Panc1 (cell line): ENCODE measurements at regions not wholly inside any gene's neighbourhood (a gene's known extent, or its start where the extent isn't known, plus 50 kb on each side); places are given as distances from the start of the nearest gene placed in this dataset.

ENCODE experiments used
- ATAC-seq: fragments of 200-7000 bp; cut with Tn5 transposase; 2 replicates; pipeline ENCODE4 v1.9.1; 2020; ENCODE audit warnings: mild to moderate bottlenecking, moderate library complexity
- BruUV-seq: library from RNA; stranded (reverse); fragments of 400-500 nt; replicated peaks from 2 replicates; lab custom pipeline; 2021; lab: Mats Ljungman, UMichigan
- CTCF ChIA-PET: fragments of 300-600 bp; sonication (Branson Sonifier 250); formaldehyde crosslinking; loops from one replicate; lab custom pipeline; 2022; ENCODE audit warnings: antibody characterized with exemption; lab: Charles Lee
- POLR2A ChIA-PET: fragments of 300-600 bp; sonication (Branson Sonifier 250); formaldehyde crosslinking; loops from one replicate; lab custom pipeline; 2022; ENCODE audit warnings: antibody characterized with exemption; lab: Charles Lee
- DNase-seq: peaks from one replicate; pipeline ENCODE4 v3.0.0-alpha.2; 2010; ENCODE audit warnings: low read depth, low spot score
- H3K27ac ChIP-seq: 2 replicates; pipeline ENCODE4 v1.5.1; 2011; ENCODE audit warnings: mild to moderate bottlenecking, low read length, inconsistent platforms
- H3K27me3 ChIP-seq: fragments of 200-500 bp; sonication (Bioruptor generic); 2 replicates; pipeline ENCODE4 v1.6.0; 2014; ENCODE audit warnings: low read length, inconsistent platforms; ENCODE audit not compliant: control insufficient read depth, insufficient read depth
- H3K36me3 ChIP-seq: fragments of 200-500 bp; sonication (Bioruptor generic); 2 replicates; pipeline ENCODE4 v1.5.1; 2014; ENCODE audit warnings: inconsistent platforms, mild to moderate bottlenecking, low read length, moderate library complexity; ENCODE audit not compliant: control insufficient read depth, insufficient read depth
- H3K4me1 ChIP-seq: 2 replicates; pipeline ENCODE4 v1.5.1; 2011; ENCODE audit warnings: inconsistent platforms, mild to moderate bottlenecking, low read length, moderate library complexity; ENCODE audit not compliant: control insufficient read depth, insufficient read depth
- H3K4me3 ChIP-seq, 2 experiments: 2 replicates each; pipeline ENCODE4 v1.5.1; 2011 to 2012; ENCODE audit warnings: low read depth in 2 of 2, low read length in 2 of 2, mild to moderate bottlenecking in 2 of 2, inconsistent platforms in 1 of 2, moderate library complexity in 1 of 2
- H3K9me3 ChIP-seq: fragments of 200-500 bp; sonication (Bioruptor generic); 2 replicates; pipeline ENCODE4 v1.5.1; 2014; ENCODE audit warnings: low read depth, mild to moderate bottlenecking, inconsistent platforms, low read length, moderate library complexity; ENCODE audit not compliant: control insufficient read depth, insufficient read depth
- CTCF ChIP-seq: fragments of 450-650 bp; IDR thresholded peaks from 2 replicates; pipeline ENCODE4 v1.5.1; 2017; ENCODE audit warnings: mild to moderate bottlenecking
- POLR2AphosphoS5 ChIP-seq: IDR thresholded peaks from 2 replicates; pipeline ENCODE4 v1.6.1; 2012; ENCODE audit warnings: mild to moderate bottlenecking, low read depth, low read length, moderate library complexity
- REST ChIP-seq, 2 experiments: IDR thresholded peaks; 2 replicates each; pipeline ENCODE4 v1.6.1; 2011 to 2012; ENCODE audit warnings: low read depth in 2 of 2, control low read depth in 1 of 2, low read length in 1 of 2, mild to moderate bottlenecking in 1 of 2, moderate library complexity in 1 of 2; ENCODE audit not compliant: insufficient read depth in 1 of 2
- SIN3A ChIP-seq: IDR thresholded peaks from 2 replicates; pipeline ENCODE4 v1.6.1; 2012; ENCODE audit warnings: low read depth, mild to moderate bottlenecking, low read length, moderate library complexity, borderline replicate concordance; ENCODE audit not compliant: insufficient read depth
- TCF7L2 ChIP-seq: IDR thresholded peaks from 2 replicates; pipeline ENCODE4 v1.6.1; 2011; ENCODE audit warnings: mild to moderate bottlenecking, low read depth, low read length, inconsistent platforms
- in situ Hi-C: cut with HindIII; loops from 2 replicates; pipeline ENCODE4 v1.10.0; 2016; ENCODE audit warnings: low sequenced_read_pairs, low pct_unique_long_range_greater_than_20kb
- intact Hi-C: fragments of 100-400 bp; cut with micrococcal nuclease; formaldehyde crosslinking; loops from one replicate; pipeline ENCODE4 v1.10.0; 2022; ENCODE audit not compliant: unreplicated experiment

DNA sequence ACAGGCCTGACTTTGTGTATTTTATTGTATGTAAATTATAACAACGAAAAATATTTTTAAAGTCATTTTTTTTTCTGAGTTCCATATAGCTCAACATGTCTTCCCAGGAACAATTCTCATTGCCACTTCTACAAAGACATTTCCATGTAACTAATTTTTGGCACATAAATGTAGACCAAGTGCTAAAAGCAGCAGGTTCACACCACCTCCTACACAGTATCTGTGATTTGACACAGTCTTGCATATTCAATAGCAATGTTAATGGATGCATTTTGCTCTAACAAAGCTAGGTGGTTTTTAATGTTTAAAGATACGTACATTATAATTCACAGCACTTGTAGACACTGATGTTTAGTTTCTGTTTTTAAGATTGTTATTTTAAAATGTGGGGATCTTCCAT, 346.5 kb downstream of the GPAM start:
- no peaks in the 10 kb centered on the region for H3K9me3 ChIP-seq
- no peaks in the 10 kb centered on the region for H3K4me1 ChIP-seq
- H3K4me3 ChIP-seq = no peak overlapping the region
- DNase-seq (no peak), ATAC-seq (no peak)
- in situ Hi-C loops (no loop called here), intact Hi-C loops (no loop called here)
- CTCF ChIA-PET = no interaction called here
- TF ChIP-seq CTCF (no peak), POLR2AphosphoS5 (no peak), TCF7L2 (no peak)
- no peaks in the 10 kb centered on the region; the same call in 1 of the 2 replicates for H3K27me3 ChIP-seq
- H3K27ac ChIP-seq = no peak overlapping the region
- POLR2A ChIA-PET = no interaction called here
- no peaks in the 10 kb centered on the region for H3K36me3 ChIP-seq
- BruUV-seq = no TSS peak

DNA sequence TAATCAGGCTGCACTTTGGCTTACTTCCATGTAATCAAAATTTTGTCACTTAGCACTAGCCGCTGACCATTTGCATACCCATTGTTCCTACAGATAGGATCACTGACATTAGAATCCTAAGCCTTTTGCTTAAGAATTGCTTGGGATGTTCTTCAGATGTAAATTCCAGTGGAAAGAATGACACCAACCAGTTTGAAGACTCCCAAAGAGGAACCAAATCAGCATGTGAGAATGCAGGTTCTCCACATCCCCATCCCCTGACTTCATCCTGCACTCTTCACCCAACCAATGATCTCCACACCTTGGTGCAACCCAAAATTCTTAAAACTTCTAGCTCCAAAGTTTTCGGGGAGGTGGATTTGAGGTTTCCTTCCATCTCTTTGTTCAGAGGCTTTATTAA, 345.6 kb downstream of the GPAM start:
- Histone ChIP-seq H3K36me3 (no peaks in the 10 kb centered on the region), H3K4me1 (no peaks in the 10 kb centered on the region), H3K4me3 (no peak overlapping the region), H3K27ac (no peak overlapping the region), H3K27me3 (no peaks in the 10 kb centered on the region; the same call in 1 of the 2 replicates), H3K9me3 (no peaks in the 10 kb centered on the region)
- in situ Hi-C loops = no loop called here
- BruUV-seq = no TSS peak
- DNase-seq = no peak
- CTCF ChIA-PET = no interaction called here
- POLR2A ChIA-PET = no interaction called here
- intact Hi-C loops = no loop called here
- no peak for ATAC-seq
- TF ChIP-seq REST (IDR thresholded peaks at IDR 0.05; ENCODE audit: insufficient read depth in 1 of 2, low read depth in 2 of 2, low read length in 1 of 2) (no peak), TCF7L2 (no peak), SIN3A (no peak), CTCF (no peak), POLR2AphosphoS5 (no peak)

- no peak for DNase-seq
- CTCF ChIA-PET = no interaction called here
- no peak for TF ChIP-seq REST (IDR thresholded peaks at IDR 0.05; ENCODE audit: insufficient read depth in 1 of 2, low read depth in 2 of 2, low read length in 1 of 2)
- no peak for TF ChIP-seq SIN3A
- TF ChIP-seq POLR2AphosphoS5 = no peak
- TF ChIP-seq TCF7L2 = no peak
- no peak for TF ChIP-seq CTCF
- H3K27me3 ChIP-seq = no peaks in the 10 kb centered on the region
- H3K9me3 ChIP-seq = no peaks in the 10 kb centered on the region
- BruUV-seq = no TSS peak
- POLR2A ChIA-PET = no interaction called here
- in situ Hi-C loops = no loop called here
- intact Hi-C loops = no loop called here
- no peak overlapping the region for H3K27ac ChIP-seq
- H3K4me3 ChIP-seq = no peak overlapping the region
- no peak for ATAC-seq
- no peaks in the 10 kb centered on the region for H3K4me1 ChIP-seq
- H3K36me3 ChIP-seq = no peaks in the 10 kb centered on the region
Measured at GRCh38 chr10:111840546-111840945, 343.0 kb downstream of the GPAM start.
